NCI-H146 treated with DMSO at 0.1 percent for 48 hours (cell line): ENCODE measurements at regions not wholly inside any gene's neighbourhood (a gene's known extent, or its start where the extent isn't known, plus 50 kb on each side); places are given as distances from the start of the nearest gene placed in this dataset.
"Not testable (repeated sequence)": the region's sequence is repeated elsewhere in the genome, so short reads cannot be mapped to it uniquely, and the experiment has no call there.

Experiments used
- DNase-seq: peaks from one replicate; lab custom pipeline; 2025; ENCODE audit not compliant: unreplicated experiment; lab: John Stamatoyannopoulos, UW

GRCh38 chr9:103237571-103238109, 242.5 kb downstream of the CYLC2 start:
- not testable (repeated sequence) for DNase-seq

- DNase-seq: peak; percentile 45
Observed at GRCh38 chr9:103242025-103242424, 246.9 kb downstream of the CYLC2 start.

DNA sequence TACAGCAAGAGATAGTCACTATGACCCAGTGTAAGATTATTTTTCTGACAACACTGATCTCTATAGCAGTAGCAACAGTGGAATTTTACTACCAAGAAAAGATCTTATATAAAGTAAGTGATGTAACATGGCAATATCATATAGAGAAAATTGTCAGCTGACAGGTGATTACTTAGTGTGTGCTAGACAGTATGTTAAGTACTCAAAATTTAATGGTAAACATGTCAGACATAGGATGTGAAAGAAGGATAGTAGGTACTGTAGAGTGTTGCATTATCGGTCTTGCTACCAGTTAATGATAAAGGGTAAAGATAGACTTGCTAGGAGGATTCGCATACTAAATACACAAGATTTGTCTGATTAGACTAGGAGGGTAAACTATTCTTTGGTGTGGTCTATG, 247.4 kb downstream of the CYLC2 start:
- no peak for DNase-seq

GRCh38 chr9:103243553-103243952, 248.4 kb downstream of the CYLC2 start:
- DNase-seq: no peak

DNA sequence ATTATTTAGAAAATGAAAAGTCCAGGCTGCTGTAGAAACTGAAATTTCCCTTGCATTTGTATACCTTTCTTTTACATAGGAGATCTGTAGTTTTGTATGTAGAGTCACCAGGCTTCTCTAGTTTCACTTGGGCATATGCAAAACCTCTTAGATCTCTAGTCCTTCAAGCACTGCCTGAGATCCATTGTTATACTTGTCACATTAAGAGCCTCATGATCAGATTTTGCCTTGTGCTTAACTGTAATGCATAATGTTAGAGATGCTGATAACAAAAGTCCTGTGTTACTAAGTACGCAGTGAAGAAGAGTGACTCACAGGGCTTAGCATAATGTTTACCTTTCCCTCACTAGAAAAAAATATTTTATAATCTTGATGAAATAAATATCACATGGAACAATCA, 250.2 kb downstream of the CYLC2 start:
- DNase-seq: peak; percentile 31

DNA sequence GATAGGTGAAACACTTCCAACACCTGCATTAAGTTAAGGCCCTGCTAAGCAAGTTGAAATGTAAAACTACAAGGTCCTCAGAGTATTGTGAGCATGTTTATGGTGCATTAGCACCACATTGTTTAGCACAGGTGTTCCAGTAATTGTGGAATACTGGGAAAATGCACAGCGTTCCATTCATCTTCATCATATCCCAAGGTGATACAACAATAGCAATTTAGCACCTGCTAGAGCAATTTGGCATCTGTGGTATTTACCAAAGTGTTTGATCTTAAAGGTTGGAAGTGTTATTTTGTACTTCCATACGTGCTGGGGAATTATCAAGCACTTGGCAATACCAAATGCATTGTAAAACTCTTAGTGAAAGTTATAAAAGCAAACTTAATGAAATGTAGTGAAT, 266.8 kb downstream of the CYLC2 start:
- peak; percentile 68 for DNase-seq

GRCh38 chr9:103266064-103266463, 270.9 kb downstream of the CYLC2 start:
- no peak for DNase-seq

DNA sequence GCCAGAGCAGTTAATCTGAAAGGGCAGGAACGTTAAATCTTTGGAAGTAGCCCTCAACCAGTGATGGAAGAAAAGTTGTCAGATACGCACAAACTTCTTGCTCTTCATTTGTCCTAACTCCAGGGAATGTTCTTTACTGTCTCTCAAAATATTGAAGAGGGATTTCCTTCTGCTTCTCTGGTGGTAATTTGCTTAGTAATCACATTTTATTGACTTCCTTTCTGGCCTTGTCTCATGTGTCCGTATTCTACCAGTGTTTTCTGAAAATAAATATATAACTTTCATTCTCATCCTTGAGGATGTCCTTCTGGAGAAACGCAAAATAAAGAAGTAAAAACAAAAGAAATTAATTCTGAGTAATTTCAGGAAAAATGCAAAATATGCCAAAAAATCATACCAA, 282.1 kb downstream of the CYLC2 start:
- DNase-seq: no peak

- DNase-seq: no peak
Observed at GRCh38 chr9:103281126-103281525, 286.0 kb downstream of the CYLC2 start.

- no peak for DNase-seq
Observed at GRCh38 chr9:103287361-103287760, 292.2 kb downstream of the CYLC2 start.

- DNase-seq: no peak
Observed at GRCh38 chr9:103296189-103296588, 301.1 kb downstream of the CYLC2 start.

DNA sequence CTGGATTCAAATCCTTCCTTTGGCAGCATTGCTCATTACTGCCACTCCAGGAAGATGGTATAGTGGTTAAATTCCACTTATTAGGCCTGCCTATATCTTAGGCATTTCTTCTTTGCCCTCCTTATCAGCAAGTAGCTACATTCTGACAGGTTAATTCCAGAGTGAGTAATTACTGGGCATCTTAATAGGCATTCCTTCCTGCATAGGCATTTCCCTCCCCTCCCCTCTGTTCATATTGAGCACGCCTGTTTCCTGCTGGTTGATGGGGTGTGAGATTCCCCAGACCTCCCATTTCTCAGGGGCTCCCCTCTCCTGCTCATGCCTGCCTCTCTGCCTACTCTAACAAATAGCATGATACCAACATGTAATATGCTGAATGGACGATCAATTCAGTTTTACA, 305.9 kb downstream of the CYLC2 start:
- no peak for DNase-seq

DNA sequence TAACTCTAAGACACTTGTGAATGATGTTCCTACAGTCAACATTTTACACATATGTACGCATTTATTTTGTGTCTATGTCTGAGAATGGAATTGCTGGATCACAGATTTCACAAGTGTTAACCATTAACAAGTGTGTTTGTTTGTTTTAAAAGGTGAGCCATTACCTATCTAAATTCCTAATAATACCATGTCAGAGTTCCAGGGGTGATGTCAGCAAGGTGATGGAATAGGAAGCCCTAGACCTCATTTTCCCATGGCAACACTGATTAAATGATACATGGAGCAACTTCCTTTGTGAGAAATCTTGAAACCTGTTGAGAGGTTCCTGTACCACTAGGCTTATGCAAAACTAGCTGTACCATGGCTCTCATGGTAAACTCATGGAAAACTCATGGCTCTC, 309.7 kb downstream of the CYLC2 start:
- no peak for DNase-seq

- DNase-seq: no peak
Observed at GRCh38 chr9:103319979-103320378, 324.8 kb downstream of the CYLC2 start.

DNA sequence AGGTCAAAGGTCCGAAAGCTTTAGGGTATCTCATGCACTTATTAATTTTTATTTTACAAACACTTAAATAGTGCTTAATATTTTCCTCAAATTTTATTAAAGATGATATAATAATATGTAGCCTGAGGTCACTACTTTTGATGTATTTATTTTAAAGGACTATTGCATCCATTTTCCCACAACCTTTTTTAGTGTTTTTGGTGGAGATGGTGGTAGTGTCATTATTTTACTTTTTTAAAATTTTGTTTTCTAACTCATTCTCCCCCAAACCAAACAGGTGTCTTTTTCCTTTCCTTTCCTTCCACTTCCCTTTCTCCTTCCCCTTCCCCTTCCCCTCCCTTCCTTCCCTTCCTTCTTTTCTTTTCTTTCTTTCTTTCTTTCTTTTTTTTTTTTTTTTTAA, 328.6 kb downstream of the CYLC2 start:
- no peak for DNase-seq

DNA sequence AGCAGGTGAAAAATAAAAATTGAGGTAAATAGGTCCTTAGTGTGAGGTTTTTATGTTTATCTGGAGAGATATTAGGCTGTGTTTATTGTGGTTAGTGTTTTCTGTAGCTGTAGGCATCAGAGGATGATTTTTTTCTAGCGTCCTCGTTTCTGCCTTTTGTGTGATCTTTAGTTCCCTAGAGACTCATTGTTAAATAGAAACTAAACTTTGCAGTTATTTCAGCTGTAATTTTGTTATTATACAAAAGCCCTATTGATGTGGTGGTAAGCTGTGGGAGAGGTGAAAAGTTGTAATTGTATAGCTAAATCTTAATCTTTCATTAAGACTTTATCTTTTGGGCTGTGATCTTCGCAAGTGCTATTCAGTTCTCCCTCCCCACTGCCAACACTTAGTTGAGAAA, 340.3 kb downstream of the CYLC2 start:
- DNase-seq: no peak

- DNase-seq: no peak
Observed at GRCh38 chr9:103355000-103355399, 359.9 kb downstream of the CYLC2 start.

- not testable (repeated sequence) for DNase-seq
Observed at GRCh38 chr9:103357980-103358379, 362.8 kb downstream of the CYLC2 start.

DNA sequence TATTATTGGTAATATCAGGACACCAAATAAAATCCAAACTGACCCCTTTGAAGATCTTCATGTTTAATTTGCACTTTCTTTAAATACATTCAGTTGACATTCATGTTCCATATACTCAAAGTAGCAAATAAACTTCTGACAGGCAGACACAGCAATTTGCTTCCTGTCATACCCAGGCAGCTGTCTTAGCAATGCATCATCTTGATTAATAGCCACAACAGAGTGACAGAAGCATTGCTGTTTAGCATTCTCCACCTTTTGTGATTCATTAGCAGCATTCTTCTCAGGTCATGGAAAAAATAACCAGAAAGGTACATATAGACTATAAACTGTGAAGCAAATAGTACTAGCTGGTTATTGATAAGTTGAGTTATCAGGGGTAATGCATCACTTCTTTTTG, 366.8 kb downstream of the CYLC2 start:
- no peak for DNase-seq

- DNase-seq: no peak
Observed at GRCh38 chr9:103362986-103363385, 367.9 kb downstream of the CYLC2 start.

DNA sequence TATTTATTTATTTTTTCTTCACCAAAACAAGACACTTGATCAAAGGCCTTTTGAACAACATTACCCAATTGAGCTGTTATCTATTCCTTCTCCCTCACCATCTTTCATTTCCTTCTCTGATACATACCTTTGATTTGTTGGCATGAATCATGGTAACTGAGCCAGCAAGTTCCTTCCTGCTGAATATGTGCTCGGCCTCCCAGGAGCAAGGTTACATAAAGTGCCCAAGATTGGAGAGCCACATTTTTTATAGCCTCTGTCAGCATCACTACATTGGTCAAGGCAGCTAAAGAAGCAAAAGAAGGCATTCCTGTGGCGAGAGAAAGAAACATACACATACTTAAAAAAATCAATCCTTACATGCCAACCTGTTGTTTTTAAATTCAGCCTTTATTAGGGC, 369.6 kb downstream of the CYLC2 start:
- no peak for DNase-seq

DNA sequence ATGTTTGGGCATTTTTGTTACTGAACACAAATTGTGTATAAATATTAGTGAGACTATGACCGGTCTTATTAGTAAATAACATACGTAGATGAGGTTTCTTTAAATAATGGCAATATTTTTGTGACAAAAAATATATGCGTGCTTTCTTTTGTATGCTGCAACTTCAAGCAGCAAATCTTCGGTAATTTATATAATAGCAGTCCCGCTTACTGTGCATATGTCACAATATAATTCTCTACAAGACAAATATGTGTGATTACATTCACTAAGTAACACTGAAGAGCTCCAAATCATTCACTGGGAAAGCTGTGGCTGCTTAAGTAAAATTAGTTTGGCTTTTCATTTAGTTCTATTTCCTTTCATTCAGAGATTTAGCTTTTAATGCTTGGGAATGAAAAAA, 376.0 kb downstream of the CYLC2 start:
- no peak for DNase-seq

- no peak for DNase-seq
Observed at GRCh38 chr9:103372828-103373227, 377.7 kb downstream of the CYLC2 start.

- no peak for DNase-seq
Observed at GRCh38 chr9:103377667-103378066, 382.5 kb downstream of the CYLC2 start.
